H1 (cell line): ENCODE measurements at regions not wholly inside any gene's neighbourhood (a gene's known extent, or its start where the extent isn't known, plus 50 kb on each side); places are given as distances from the start of the nearest gene placed in this dataset.

Source experiments
- CHD7 ChIP-seq: fragments of 300-600 bp; sonication (generic); IDR thresholded peaks from 2 replicates; pipeline ENCODE4 v1.7.1; 2012; ENCODE audit warnings: low read length, moderate library complexity, mild to moderate bottlenecking, inconsistent platforms; ENCODE audit not compliant: insufficient replicate concordance
- PHF8 ChIP-seq: fragments of 200-600 bp; sonication (generic); conservative IDR thresholded peaks from 2 replicates; pipeline ENCODE4 v1.7.1; 2012; ENCODE audit warnings: low read depth, mild to moderate bottlenecking, inconsistent platforms, low read length, moderate library complexity
- SP2 ChIP-seq: IDR thresholded peaks from 2 replicates; pipeline ENCODE4 v1.6.1; 2012; ENCODE audit warnings: mild to moderate bottlenecking, low read length, inconsistent platforms

- TF ChIP-seq CHD7, result no peak
- no peak for TF ChIP-seq PHF8
- TF ChIP-seq SP2, result no peak
Observed at GRCh38 chrX:5155301-5155700, 1073.4 kb downstream of the NLGN4X start (continued).
